ENCODE measurements at regions not wholly inside any gene's neighbourhood (a gene's known extent, or its start where the extent isn't known, plus 50 kb on each side); places are given as distances from the start of the nearest gene placed in this dataset.

- Histone ChIP-seq H3K4me1 (ENCODE audit: control insufficient read depth, insufficient read depth, low read length) (no peaks in the 10 kb centered on the region), H3K36me3 (ENCODE audit: control insufficient read depth, insufficient read depth, low read length) (no peaks in the 10 kb centered on the region), H3K27me3 (ENCODE audit: control insufficient read depth, insufficient read depth, low read length, poor library complexity, severe bottlenecking) (no peaks in the 10 kb centered on the region), H3K9me3 (ENCODE audit: control insufficient read depth, low read length) (no peaks in the 10 kb centered on the region), H3K4me3 (ENCODE audit: insufficient read depth, low read depth, low read length) (no peak overlapping the region), H3K27ac (ENCODE audit: insufficient read depth, low read depth, low read length, poor library complexity, severe bottlenecking) (no peak overlapping the region)
- WGBS, 2 experiments: 76 to 81% methylated on average over 3 of the region's 3 CpGs
Observed at GRCh38 chr1:79976287-79976686, 969.8 kb upstream of the ADGRL4 start.

GRCh38 chr1:79974659-79975058 lies 968.1 kb upstream of the ADGRL4 start:
- WGBS, 2 experiments: 86 to 87% methylated on average over 7 of the region's 7 CpGs
- no peak overlapping the region for H3K27ac ChIP-seq (ENCODE audit: insufficient read depth, low read depth, low read length, poor library complexity, severe bottlenecking)
- H3K4me1 ChIP-seq (ENCODE audit: control insufficient read depth, insufficient read depth, low read length): no peaks in the 10 kb centered on the region
- no peaks in the 10 kb centered on the region for H3K9me3 ChIP-seq (ENCODE audit: control insufficient read depth, low read length)
- H3K36me3 ChIP-seq (ENCODE audit: control insufficient read depth, insufficient read depth, low read length): no peaks in the 10 kb centered on the region
- no peak overlapping the region for H3K4me3 ChIP-seq (ENCODE audit: insufficient read depth, low read depth, low read length)
- no peaks in the 10 kb centered on the region for H3K27me3 ChIP-seq (ENCODE audit: control insufficient read depth, insufficient read depth, low read length, poor library complexity, severe bottlenecking)

GRCh38 chr1:79969886-79970285 lies 963.4 kb upstream of the ADGRL4 start:
- Histone ChIP-seq H3K27me3 (ENCODE audit: control insufficient read depth, insufficient read depth, low read length, poor library complexity, severe bottlenecking) (no peaks in the 10 kb centered on the region), H3K4me3 (ENCODE audit: insufficient read depth, low read depth, low read length) (no peak overlapping the region), H3K36me3 (ENCODE audit: control insufficient read depth, insufficient read depth, low read length) (no peaks in the 10 kb centered on the region), H3K9me3 (ENCODE audit: control insufficient read depth, low read length) (no peaks in the 10 kb centered on the region), H3K27ac (ENCODE audit: insufficient read depth, low read depth, low read length, poor library complexity, severe bottlenecking) (no peak overlapping the region), H3K4me1 (ENCODE audit: control insufficient read depth, insufficient read depth, low read length) (no peaks in the 10 kb centered on the region)
- WGBS, 2 experiments: no CpG with 5 or more reads among the region's 2 CpGs

- Histone ChIP-seq H3K27ac (ENCODE audit: insufficient read depth, low read depth, low read length, poor library complexity, severe bottlenecking) (no peak overlapping the region), H3K36me3 (ENCODE audit: control insufficient read depth, insufficient read depth, low read length) (no peaks in the 10 kb centered on the region), H3K27me3 (ENCODE audit: control insufficient read depth, insufficient read depth, low read length, poor library complexity, severe bottlenecking) (no peaks in the 10 kb centered on the region), H3K4me3 (ENCODE audit: insufficient read depth, low read depth, low read length) (no peak overlapping the region), H3K9me3 (ENCODE audit: control insufficient read depth, low read length) (no peaks in the 10 kb centered on the region), H3K4me1 (ENCODE audit: control insufficient read depth, insufficient read depth, low read length) (no peaks in the 10 kb centered on the region)
- 100% methylated on average over 1 of the region's 2 CpGs; no CpG with 5 or more reads in 1 of the 2 experiments for WGBS, 2 experiments
Observed at GRCh38 chr1:79966438-79966837, 959.9 kb upstream of the ADGRL4 start.

GRCh38 chr1:79959635-79960034 lies 953.1 kb upstream of the ADGRL4 start:
- WGBS, 2 experiments: 95 to 97% methylated on average over 1 of the region's 1 CpG
- no peaks in the 10 kb centered on the region for H3K9me3 ChIP-seq (ENCODE audit: control insufficient read depth, low read length)

GRCh38 chr1:79955966-79956365 lies 949.4 kb upstream of the ADGRL4 start:
- Histone ChIP-seq H3K4me1 (ENCODE audit: control insufficient read depth, insufficient read depth, low read length) (no peaks in the 10 kb centered on the region), H3K4me3 (ENCODE audit: insufficient read depth, low read depth, low read length) (no peak overlapping the region), H3K9me3 (ENCODE audit: control insufficient read depth, low read length) (no peaks in the 10 kb centered on the region), H3K36me3 (ENCODE audit: control insufficient read depth, insufficient read depth, low read length) (no peaks in the 10 kb centered on the region), H3K27ac (ENCODE audit: insufficient read depth, low read depth, low read length, poor library complexity, severe bottlenecking) (no peak overlapping the region), H3K27me3 (ENCODE audit: control insufficient read depth, insufficient read depth, low read length, poor library complexity, severe bottlenecking) (no peaks in the 10 kb centered on the region)
- 100% methylated on average over 1 of the region's 1 CpG; no CpG with 5 or more reads in 1 of the 2 experiments for WGBS, 2 experiments

More at GRCh38 chr1:79959635-79960034, 953.1 kb upstream of the ADGRL4 start:
- H3K4me3 ChIP-seq (ENCODE audit: insufficient read depth, low read depth, low read length): no peak overlapping the region
- H3K27me3 ChIP-seq (ENCODE audit: control insufficient read depth, insufficient read depth, low read length, poor library complexity, severe bottlenecking): no peaks in the 10 kb centered on the region
- no peaks in the 10 kb centered on the region for H3K4me1 ChIP-seq (ENCODE audit: control insufficient read depth, insufficient read depth, low read length)
- no peak overlapping the region for H3K27ac ChIP-seq (ENCODE audit: insufficient read depth, low read depth, low read length, poor library complexity, severe bottlenecking)
- no peaks in the 10 kb centered on the region for H3K36me3 ChIP-seq (ENCODE audit: control insufficient read depth, insufficient read depth, low read length)

GRCh38 chr1:79950511-79950910 lies 944.0 kb upstream of the ADGRL4 start:
- H3K4me1 ChIP-seq (ENCODE audit: control insufficient read depth, insufficient read depth, low read length): no peaks in the 10 kb centered on the region
- H3K27ac ChIP-seq (ENCODE audit: insufficient read depth, low read depth, low read length, poor library complexity, severe bottlenecking): no peak overlapping the region
- no peaks in the 10 kb centered on the region for H3K9me3 ChIP-seq (ENCODE audit: control insufficient read depth, low read length)
- WGBS, 2 experiments: 89 to 94% methylated on average over 3 of the region's 3 CpGs
- no peak overlapping the region for H3K4me3 ChIP-seq (ENCODE audit: insufficient read depth, low read depth, low read length)
- no peaks in the 10 kb centered on the region for H3K27me3 ChIP-seq (ENCODE audit: control insufficient read depth, insufficient read depth, low read length, poor library complexity, severe bottlenecking)
- H3K36me3 ChIP-seq (ENCODE audit: control insufficient read depth, insufficient read depth, low read length): no peaks in the 10 kb centered on the region

- Histone ChIP-seq H3K9me3 (ENCODE audit: control insufficient read depth, low read length) (no peaks in the 10 kb centered on the region), H3K4me1 (ENCODE audit: control insufficient read depth, insufficient read depth, low read length) (no peaks in the 10 kb centered on the region), H3K36me3 (ENCODE audit: control insufficient read depth, insufficient read depth, low read length) (no peaks in the 10 kb centered on the region), H3K27ac (ENCODE audit: insufficient read depth, low read depth, low read length, poor library complexity, severe bottlenecking) (no peak overlapping the region), H3K4me3 (ENCODE audit: insufficient read depth, low read depth, low read length) (no peak overlapping the region), H3K27me3 (ENCODE audit: control insufficient read depth, insufficient read depth, low read length, poor library complexity, severe bottlenecking) (no peaks in the 10 kb centered on the region)
Observed at GRCh38 chr1:79945391-79945790, 938.9 kb upstream of the ADGRL4 start.

- Histone ChIP-seq H3K36me3 (ENCODE audit: control insufficient read depth, insufficient read depth, low read length) (no peaks in the 10 kb centered on the region), H3K4me1 (ENCODE audit: control insufficient read depth, insufficient read depth, low read length) (no peaks in the 10 kb centered on the region), H3K4me3 (ENCODE audit: insufficient read depth, low read depth, low read length) (no peak overlapping the region), H3K9me3 (ENCODE audit: control insufficient read depth, low read length) (no peaks in the 10 kb centered on the region), H3K27me3 (ENCODE audit: control insufficient read depth, insufficient read depth, low read length, poor library complexity, severe bottlenecking) (no peaks in the 10 kb centered on the region), H3K27ac (ENCODE audit: insufficient read depth, low read depth, low read length, poor library complexity, severe bottlenecking) (no peak overlapping the region)
- WGBS, 2 experiments: 96 to 100% methylated on average over 2 of the region's 2 CpGs
Observed at GRCh38 chr1:79929356-79929755, 922.8 kb upstream of the ADGRL4 start.

GRCh38 chr1:79928901-79929300 lies 922.4 kb upstream of the ADGRL4 start:
- Histone ChIP-seq H3K27me3 (ENCODE audit: control insufficient read depth, insufficient read depth, low read length, poor library complexity, severe bottlenecking) (no peaks in the 10 kb centered on the region), H3K4me1 (ENCODE audit: control insufficient read depth, insufficient read depth, low read length) (no peaks in the 10 kb centered on the region), H3K4me3 (ENCODE audit: insufficient read depth, low read depth, low read length) (no peak overlapping the region), H3K9me3 (ENCODE audit: control insufficient read depth, low read length) (no peaks in the 10 kb centered on the region), H3K36me3 (ENCODE audit: control insufficient read depth, insufficient read depth, low read length) (no peaks in the 10 kb centered on the region), H3K27ac (ENCODE audit: insufficient read depth, low read depth, low read length, poor library complexity, severe bottlenecking) (no peak overlapping the region)
- 84 to 94% methylated on average over 2 of the region's 2 CpGs for WGBS, 2 experiments
